HG02642 (cell line): ENCODE measurements at regions not wholly inside any gene's neighbourhood (a gene's known extent, or its start where the extent isn't known, plus 50 kb on each side); places are given as distances from the start of the nearest gene placed in this dataset.

Experiments
- ATAC-seq: cut with Tn5 transposase; IDR thresholded peaks from one replicate; pipeline ENCODE4 v1.9.1; 2021; ENCODE audit warnings: mild to moderate bottlenecking; ENCODE audit not compliant: unreplicated experiment, poor library complexity

DNA sequence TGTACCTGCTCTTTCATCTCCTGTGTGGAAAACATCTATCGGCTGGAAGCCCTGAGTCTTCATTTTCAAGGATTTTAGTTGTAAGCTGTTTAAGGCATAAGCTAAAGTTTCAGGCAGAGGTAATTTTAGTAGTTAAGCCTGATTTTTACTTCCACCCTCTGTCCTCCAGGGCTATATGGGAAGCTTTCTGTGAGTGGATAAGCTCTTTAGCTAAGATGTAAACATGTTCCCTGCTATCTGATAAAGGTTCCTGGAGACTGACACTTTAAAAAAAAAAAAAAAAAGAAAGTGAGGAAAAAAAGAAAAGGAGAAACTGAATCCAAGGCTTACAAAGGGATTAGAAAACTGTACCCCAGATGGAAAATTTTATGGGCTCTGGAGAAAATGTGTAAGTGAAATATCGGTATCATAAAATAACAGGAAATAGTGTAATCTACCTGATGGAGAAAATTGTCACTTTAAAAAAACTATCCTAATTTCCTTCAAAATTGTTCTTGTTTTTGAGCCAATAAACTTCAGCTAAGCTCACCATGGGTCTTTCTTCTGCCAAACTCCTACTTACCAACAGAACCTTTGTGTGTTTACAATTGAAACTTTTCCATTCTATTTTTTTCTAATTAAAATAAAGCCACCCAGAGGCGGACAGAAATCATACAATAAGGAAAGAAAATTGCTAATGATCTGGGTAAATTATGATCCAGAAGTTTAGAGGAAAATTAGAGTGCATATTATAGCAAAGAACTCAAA is 180.5 kb downstream of the TGFB2 start:
- ATAC-seq: no peak

DNA sequence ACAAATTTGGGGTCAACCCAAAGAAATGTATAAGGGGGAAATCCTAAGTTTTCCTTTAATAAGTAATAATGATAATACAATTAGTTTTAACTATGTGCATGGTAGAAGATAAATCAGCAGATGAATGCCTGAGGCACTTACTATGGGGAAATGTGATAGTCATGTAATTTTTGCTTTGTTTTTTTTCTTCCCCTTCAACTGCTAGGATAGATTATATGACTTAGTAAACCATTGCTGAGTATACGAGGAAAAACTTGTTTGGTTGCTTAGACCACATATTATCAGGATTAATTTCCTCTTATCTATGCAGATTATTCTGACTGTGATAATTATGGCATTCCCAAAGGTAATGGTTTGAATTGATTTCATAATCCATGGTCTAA is 181.1 kb downstream of the TGFB2 start:
- no peak for ATAC-seq

DNA sequence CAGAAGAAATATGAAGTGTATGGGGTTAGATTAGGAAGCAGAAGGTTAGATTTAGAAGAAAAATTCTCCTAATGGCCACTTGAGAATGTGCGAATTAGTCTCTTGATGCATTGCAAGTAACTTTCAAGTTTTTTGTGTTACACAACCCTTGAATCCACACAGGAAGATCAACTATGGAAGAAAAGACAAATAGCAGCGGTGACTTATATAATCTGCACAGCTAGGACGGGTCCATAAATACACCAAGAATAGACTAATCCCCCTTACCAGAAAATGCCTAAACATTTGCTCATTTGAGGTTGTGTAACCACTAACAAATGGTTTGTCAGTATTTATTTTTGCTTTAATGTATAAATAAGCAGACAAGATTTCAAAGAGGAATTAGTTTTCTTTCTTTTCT is 182.6 kb downstream of the TGFB2 start:
- no peak for ATAC-seq

DNA sequence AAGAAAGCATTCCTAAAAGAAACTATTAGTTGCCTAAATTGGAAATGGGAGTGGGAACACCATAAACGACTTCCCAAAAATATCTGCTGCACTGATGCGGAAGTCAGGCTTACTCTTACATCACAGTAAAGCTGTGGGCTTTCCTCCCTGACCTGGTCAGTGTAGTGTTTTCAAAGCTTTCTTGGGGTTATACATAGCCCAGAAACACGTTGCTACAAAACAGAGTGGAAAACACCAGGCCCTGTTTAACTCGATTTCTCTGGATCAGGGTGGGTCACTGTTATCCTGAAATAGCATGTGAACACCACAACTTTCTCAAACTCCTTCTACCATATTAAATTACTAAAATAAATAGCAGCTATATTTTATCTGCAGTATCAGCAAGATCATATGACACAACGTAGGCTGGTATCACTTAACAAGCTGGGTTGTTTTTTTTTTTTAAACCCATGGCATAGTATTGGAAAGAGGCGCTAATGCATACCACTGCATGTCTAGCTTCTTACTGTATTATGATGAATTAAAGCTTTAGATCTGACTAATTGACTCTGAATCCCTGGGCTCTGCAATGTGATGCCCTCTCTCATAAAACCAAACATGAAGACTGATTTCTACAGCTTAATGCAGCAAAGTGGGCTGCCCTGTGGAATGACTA is 184.6 kb downstream of the TGFB2 start:
- no peak for ATAC-seq

DNA sequence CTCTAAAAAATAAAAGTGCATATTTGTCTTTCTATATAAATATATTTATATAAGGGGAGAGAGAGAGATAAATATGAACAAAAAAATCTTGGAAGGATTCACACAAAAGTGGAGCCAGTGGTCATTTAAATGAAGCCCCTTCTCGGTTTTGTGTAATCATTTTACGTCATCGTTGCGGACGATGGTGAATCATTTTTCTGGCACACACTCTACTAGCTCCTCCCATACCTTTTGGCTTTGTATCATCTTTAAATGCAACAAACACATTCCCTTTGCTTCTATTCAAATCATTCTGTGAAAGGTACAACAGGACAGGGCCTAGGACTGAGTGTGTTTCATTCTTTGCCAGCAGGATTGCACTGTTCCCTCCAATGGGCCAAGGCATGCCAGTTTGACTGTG is 186.8 kb downstream of the TGFB2 start:
- no peak for ATAC-seq

DNA sequence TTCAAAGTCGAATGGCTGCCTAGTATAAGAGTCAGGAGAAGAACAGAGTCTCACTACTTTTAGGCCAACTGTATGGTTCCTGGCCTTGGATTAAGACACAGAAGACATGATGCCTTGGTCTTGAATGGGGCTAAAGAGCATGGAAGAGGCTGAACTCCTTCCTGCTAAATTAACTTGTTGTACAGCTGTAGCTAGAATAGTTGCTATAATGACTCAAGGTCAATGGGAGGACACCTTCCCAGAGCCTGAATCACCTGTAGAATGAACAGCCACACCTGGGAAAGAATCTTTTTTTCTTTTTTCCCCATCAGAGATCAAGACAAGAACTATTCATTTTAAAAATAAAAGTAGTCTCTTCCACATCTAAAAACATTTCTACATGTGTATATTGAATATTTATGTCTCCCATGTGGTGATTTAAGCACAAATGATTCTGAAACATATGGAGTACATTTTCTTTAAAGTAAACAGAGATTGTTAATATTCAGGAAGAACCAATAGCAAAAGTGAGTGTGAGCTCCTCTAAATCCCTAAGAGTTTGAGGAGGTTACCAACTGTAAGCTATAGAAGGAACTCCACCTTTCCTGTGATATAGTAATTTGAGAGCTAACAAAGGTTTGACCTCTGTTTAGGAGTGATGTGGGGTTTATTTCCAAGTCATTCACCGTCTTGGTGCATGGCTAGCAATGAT is 191.3 kb downstream of the TGFB2 start:
- ATAC-seq: no peak

DNA sequence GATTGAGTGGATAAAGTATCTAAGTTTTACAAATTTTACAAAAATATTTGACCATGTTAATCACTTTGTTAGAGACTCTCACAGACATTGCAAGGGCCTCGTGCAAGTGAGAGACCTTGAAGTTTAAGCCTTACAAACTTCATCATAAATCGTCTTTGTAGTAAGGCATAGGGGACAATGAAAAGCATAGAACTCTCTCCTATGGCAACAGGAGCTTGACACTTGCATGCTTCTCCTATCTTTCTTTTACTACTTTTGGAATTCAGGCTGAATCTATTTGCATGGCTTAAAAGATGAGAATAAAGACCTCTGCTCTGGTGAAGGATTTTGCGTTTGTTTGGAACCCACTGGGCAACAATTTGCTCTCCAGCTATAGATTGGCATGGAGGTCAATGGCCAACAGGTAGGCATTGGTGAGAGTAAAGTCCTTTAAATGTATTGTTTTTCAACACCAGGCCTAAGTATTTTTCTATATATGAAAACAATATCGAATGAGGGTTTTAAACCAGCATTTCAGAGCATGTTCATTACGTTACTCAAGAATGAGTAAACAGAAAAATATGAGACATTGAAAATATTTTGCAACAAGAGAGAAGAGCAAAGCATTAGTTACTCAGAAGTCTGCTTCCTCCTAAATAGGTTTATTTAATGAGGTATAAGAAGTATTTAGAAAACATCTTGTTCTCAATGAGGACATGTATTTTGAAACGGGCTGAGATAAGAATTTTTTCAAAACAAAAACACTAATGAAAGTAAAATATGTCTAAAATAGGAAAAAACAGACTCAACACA is 192.2 kb downstream of the TGFB2 start:
- ATAC-seq: no peak

DNA sequence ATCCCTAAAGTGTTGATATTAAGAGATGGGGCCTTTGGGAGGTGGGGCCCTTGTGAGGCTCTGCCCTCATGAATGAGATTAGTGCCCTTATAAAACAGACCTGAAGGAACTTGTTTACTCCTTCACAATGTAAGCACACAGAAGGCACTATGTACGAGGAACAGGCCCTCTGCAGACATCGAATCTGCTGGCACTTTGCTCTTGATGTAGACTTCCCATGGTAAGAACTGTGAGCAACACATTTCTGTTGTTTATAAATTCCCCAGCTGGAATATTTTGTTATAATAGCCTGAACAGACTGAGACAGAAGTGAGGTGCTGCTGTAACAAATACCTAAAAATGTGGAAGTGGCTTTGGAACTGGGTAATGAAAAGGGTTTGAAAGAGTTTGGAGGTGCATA is 193.2 kb downstream of the TGFB2 start:
- no peak for ATAC-seq

DNA sequence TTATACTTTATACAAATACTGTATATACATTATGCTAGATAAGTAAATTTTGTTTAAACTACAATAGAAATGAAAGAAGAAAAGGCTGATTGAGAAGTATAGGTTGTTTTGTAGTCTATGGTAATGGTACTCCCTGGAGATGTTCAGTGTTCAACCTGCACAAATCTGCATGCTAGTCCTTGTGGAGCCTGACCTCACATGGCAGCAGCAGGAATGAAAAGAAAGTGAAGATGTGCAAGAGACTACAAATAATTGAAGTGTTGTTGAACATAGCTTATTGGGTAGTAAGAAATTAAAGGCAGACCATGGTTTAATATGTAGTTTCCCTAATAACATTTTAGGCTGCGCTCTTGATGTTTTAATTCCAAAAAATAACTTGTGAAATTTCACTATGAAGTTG is 201.2 kb downstream of the TGFB2 start:
- ATAC-seq: no peak

DNA sequence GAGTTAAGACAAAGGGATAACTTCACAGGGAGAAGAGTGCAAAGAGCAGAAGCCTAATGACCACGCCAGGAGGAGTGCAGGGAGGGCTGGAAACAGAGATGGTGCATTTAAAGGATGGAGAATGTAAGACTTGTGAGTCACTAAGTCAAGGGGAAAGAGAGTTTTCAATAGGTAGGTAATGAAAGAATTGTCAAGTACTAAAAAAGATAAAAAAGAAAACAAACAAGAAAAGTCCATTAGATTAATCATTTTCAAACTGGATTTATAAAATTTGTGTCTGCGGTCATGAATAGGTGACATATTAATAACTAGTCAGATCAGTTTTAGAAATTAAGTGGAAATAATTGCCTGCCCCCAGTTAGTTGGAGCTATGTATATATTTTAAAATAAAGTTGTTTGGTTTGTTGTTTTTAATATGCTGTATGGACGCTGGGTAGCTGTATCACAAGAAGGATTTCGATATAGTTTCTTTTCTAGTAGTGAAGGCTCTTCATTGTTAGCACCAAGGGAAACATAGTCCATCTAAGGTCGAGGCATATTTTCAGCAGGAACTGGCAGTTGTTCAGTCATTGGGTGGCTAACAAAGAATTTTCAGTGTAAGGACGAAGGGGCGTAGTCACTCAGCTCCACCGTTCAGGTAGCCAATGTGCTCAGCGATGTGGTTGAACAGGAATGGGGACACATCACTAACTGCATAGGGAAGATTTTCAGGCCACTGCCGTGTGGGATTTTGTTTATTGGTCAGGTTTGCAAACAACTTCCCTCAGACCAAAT is 203.0 kb downstream of the TGFB2 start:
- ATAC-seq: no peak

DNA sequence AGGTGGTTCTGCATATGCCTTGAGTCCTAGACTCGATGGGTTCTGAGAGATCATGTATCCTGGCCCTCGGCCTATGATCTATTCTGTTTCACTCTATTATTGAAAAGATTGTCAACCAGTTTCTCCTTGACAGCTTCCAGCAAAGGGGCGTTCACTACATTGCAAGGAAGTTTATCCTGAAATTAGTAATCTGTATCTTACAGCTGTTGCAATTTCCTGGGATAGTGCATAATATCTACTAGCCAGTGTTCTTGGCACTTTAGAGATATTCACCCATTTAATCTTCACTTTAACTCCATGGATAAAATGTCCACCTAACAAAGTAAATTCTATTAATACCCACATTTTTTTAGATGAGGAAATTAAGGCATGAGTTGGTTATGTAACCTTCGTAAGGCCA is 203.6 kb downstream of the TGFB2 start:
- no peak for ATAC-seq

DNA sequence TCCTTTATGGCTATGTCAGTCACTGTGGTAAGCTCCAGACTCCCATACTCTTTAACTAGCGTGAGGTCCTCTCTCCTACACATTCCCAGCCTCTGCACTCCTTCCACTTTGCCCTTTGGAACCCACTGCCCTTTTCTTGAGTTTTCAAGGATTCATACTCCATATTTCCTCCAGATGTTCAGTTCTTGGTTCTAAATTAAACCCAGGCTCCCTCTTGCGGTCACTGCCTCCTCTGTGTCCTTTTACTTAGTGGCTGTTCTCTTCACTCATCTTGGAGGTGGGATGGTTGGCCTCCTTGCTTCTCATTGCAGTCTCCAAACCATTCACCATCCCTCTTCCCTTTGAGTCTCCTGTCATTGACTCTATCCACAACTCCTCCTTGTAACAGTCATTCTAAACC is 208.1 kb downstream of the TGFB2 start:
- no peak for ATAC-seq

DNA sequence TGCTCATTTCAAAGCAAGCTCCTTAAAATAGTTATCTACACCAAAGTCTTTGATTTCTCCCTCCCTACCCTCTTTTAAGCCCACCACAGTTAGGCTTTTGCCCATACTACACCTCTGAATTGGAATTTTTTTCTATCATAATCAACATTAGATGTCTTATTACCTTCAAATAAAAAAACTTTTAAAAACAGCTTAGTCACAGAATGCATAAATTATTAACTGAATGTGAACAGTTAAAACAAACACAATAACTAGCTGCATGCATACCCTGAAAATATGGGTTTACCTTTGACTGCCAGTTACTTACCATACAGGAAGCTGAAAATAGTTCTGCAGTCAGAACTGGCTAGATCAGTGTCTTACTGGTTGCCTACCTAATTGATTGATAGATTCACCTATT is 210.9 kb downstream of the TGFB2 start:
- ATAC-seq: no peak

DNA sequence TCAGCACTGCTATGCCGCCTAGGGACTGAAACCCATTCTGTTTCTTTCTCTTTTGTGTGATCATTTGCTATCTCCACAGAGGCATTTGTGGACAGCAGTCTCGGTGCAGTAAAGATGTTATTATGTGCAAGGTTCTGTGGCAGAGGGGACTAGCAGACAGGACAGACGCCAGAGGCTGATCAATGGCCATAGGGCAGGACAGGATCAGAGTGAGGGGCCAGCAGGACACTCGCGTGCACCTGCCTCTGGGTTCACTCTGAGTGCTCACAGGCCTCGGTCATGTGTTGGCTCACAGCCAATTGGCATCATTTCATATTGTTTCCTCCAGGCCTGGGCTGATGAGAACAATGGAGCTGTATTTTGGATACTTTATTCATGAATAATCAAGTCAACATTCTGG is 212.6 kb downstream of the TGFB2 start:
- no peak for ATAC-seq

DNA sequence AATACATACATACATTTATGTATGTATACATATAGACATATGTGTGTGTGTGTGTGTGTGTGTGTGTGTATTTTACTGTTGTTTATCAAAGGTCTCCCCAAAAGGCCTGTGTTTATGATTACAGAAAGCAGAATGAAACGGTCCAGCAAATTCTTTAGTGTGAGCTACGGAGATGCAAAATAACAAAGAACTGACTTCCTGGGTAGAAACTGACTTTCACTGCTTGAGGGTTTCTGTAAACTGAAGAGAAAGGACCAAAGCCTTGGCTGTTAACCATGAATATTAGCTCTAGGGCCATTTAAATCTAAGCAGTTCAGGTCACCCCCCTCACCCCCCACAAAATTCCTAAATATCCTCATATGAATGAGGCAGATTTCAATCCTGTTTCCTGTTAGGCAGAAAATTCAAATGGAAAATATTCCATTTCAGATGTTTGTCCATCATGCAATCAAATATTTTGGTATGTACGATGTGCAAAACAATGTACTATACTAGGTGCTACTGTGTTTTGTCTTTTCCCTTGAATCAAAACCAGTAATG is 213.2 kb downstream of the TGFB2 start:
- ATAC-seq: no peak

DNA sequence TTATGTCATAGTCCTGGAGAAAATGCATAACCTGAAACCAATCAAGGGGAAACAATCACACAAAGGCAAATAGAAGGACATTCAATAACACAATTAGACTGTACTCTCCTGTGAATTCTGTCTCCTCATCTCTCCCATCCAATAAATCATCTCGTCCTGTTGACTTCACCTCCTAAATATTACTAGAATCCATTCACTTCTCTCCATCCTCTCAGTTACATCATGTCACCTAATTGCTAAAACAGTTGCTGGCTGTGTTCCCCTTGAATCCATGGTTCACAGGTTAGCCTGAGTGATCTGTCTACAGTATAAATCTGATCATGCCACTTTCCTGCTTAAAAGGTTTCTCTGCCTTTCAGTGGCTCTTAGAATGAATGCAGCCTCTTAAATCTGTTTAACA is 220.2 kb downstream of the TGFB2 start:
- ATAC-seq: no peak

DNA sequence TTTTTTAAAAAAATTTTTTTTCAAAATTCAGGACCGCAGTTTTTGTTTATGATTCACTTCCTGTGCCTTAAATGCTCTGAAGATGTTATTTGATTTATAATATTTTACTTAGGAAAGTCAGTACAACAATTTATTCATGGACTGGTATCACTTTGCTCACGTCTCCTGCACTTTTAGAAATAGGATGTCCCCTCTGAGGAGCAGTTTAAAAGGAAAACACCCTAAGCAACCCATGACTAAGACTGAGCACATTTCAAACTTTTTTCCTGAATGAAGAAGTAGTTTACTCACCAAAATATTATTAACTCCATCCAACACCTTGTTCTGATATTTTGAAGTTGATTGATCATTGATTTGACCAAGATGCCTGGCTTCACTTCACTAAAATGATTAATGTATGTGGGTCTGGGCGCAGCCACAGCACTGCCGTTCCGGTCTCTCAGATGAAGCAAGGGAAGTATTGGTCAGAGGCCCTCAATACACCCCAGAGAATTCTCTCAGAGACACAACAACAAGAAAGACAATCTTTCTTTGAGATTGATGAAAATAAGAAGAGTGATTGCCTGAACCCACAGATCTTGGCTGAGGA is 223.9 kb downstream of the TGFB2 start:
- ATAC-seq: no peak

DNA sequence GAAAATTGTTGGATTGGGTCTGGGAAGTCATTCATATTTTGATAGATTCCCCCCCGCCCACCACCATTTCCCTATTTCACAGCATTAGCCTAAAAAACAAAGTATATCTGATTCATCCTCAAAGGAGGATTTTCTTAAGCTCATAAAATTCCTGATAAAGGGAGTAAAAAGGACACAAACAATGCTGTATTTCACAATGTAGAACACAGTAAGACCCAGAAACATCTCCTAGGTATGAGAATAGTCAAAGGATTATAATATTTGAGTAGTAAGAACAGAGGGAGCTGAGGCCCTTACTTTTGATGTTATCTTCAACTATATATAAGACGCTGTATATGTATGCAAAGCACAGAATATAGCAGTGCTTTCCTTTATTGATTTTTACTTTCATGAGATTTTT is 225.3 kb downstream of the TGFB2 start:
- ATAC-seq: no peak

DNA sequence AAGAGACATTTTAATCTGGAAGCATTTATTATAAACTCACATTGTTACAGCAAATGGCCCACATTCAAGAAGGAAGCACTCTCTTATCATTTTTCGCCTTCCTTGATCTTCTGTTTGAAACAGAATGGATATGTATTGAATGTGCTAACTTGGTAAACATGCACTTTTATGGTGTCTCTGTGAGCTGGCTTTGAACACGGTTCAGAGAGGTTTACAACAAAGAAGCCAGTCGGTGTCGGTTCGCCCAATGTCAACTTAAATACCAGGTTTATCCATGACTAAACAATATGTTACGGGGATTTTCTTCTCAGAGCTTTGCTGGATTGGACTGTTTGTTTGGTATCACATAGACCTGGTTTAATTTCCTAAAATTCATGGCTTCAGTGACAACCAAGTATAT is 226.4 kb downstream of the TGFB2 start:
- ATAC-seq: no peak

DNA sequence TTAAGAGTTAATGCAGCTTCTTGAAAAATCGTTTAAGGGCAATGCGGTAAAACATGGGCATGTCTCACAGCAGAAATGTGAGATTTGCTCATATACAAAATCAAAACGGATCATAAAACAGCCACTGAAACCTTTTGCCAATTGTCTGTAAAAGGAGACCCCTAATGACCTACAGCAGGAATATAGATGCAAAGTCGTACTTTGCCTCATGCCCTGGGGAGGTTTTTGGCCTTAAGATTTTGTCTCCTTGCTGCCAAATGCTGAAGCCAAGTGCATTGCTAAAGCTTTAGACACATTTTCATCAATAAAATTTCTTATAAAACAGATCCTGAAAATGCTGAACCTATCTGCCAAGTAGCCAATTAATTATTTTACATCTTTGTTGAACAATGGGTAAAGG is 226.9 kb downstream of the TGFB2 start:
- ATAC-seq: no peak
